IMR-90 (cell line): ENCODE measurements at regions not wholly inside any gene's neighbourhood (a gene's known extent, or its start where the extent isn't known, plus 50 kb on each side); places are given as distances from the start of the nearest gene placed in this dataset.

Experiments
- ATAC-seq: fragments of 200-7000 bp; cut with Tn5 transposase; 2 replicates; pipeline ENCODE4 v1.9.1; 2020; ENCODE audit warnings: low read depth, mild to moderate bottlenecking, moderate library complexity
- BruUV-seq: library from RNA; stranded (reverse); fragments of 400-500 nt; replicated peaks from 2 replicates; lab custom pipeline; 2021; lab: Mats Ljungman, UMichigan
- CTCF ChIA-PET: fragments of 300-600 bp; formaldehyde crosslinking; extraction: SDS; loops from one replicate; lab custom pipeline; 2021; ENCODE audit warnings: antibody characterized with exemption; lab: Yijun Ruan, JAX
- POLR2A ChIA-PET: fragments of 300-600 bp; sonication (Branson Sonifier 250); formaldehyde crosslinking; loops from one replicate; lab custom pipeline; 2022; ENCODE audit warnings: antibody characterized with exemption; ENCODE audit not compliant: unreplicated experiment; lab: Charles Lee
- DNase-seq: peaks from one replicate; pipeline ENCODE4 v3.0.0; 2013
- H2AFZ ChIP-seq: replicated peaks from 2 replicates; pipeline ENCODE3; 2013; ENCODE audit warnings: low read length, mild to moderate bottlenecking; ENCODE audit not compliant: poor library complexity
- H2AK5ac ChIP-seq: 2 replicates; pipeline ENCODE4 v1.6.1; 2013; ENCODE audit warnings: low read depth, low read length, inconsistent platforms
- H2AK9ac ChIP-seq: replicated peaks from 2 replicates; pipeline ENCODE3; 2013; ENCODE audit warnings: mild to moderate bottlenecking, low read depth, low read length, moderate library complexity; ENCODE audit not compliant: poor library complexity
- H2BK120ac ChIP-seq: 2 replicates; pipeline ENCODE4 v1.6.1; 2013; ENCODE audit warnings: low read depth, low read length, inconsistent platforms
- H2BK15ac ChIP-seq: 3 replicates; pipeline ENCODE4 v1.6.1; 2013; ENCODE audit warnings: low read depth, low read length, inconsistent platforms
- H2BK20ac ChIP-seq: 2 replicates; pipeline ENCODE4 v1.6.1; 2013; ENCODE audit warnings: low read depth, mild to moderate bottlenecking, inconsistent platforms, low read length, moderate library complexity
- H2BK5ac ChIP-seq: 2 replicates; pipeline ENCODE4 v1.6.1; 2013; ENCODE audit warnings: mild to moderate bottlenecking, low read depth, low read length, inconsistent platforms; ENCODE audit not compliant: poor library complexity, severe bottlenecking
- H3K14ac ChIP-seq: replicated peaks from 2 replicates; pipeline ENCODE4 v1.6.1; 2013; ENCODE audit warnings: low read depth, low read length, inconsistent platforms
- H3K18ac ChIP-seq: 2 replicates; pipeline ENCODE4 v1.6.1; 2013; ENCODE audit warnings: low read depth, low read length, control low read depth
- H3K23ac ChIP-seq: 2 replicates; pipeline ENCODE4 v1.6.1; 2013; ENCODE audit warnings: low read depth, low read length, inconsistent platforms
- H3K27ac ChIP-seq: 2 replicates; pipeline ENCODE4 v1.5.1; 2013; ENCODE audit warnings: mild to moderate bottlenecking, control low read depth, low read length; ENCODE audit not compliant: insufficient read depth
- H3K27me3 ChIP-seq: 2 replicates; pipeline ENCODE4 v1.6.1; 2013; ENCODE audit warnings: low read length; ENCODE audit not compliant: control insufficient read depth, insufficient read depth
- H3K36me3 ChIP-seq: 2 replicates; pipeline ENCODE4 v1.6.1; 2013; ENCODE audit warnings: low read length, mixed read lengths; ENCODE audit not compliant: control insufficient read depth, insufficient read depth
- H3K4ac ChIP-seq: 2 replicates; pipeline ENCODE4 v1.6.1; 2013; ENCODE audit warnings: low read depth, low read length, inconsistent platforms
- H3K4me1 ChIP-seq: 2 replicates; pipeline ENCODE4 v1.6.1; 2013; ENCODE audit warnings: low read length, mixed read lengths; ENCODE audit not compliant: control insufficient read depth, insufficient read depth
- H3K4me2 ChIP-seq: 2 replicates; pipeline ENCODE4 v1.6.1; 2013; ENCODE audit warnings: low read depth, mild to moderate bottlenecking, control low read depth, low read length, moderate library complexity
- H3K4me3 ChIP-seq: 2 replicates; pipeline ENCODE4 v1.5.1; 2013; ENCODE audit warnings: low read depth, mild to moderate bottlenecking, control low read depth, low read length, moderate library complexity; ENCODE audit not compliant: insufficient read depth
- H3K56ac ChIP-seq: 2 replicates; pipeline ENCODE4 v1.6.1; 2013; ENCODE audit warnings: low read length, inconsistent platforms; ENCODE audit not compliant: insufficient read depth; ENCODE audit errors: extremely low read depth
- H3K79me1 ChIP-seq, 2 experiments: 2 replicates each; pipeline ENCODE4 v1.6.1; 2013; ENCODE audit warnings: low read length in 2 of 2, inconsistent platforms in 1 of 2, low read depth in 1 of 2
- H3K9ac ChIP-seq: 2 replicates; pipeline ENCODE4 v1.6.1; 2013; ENCODE audit warnings: low read depth, low read length, control low read depth
- H3K9me1 ChIP-seq: 2 replicates; pipeline ENCODE4 v1.6.1; 2013; ENCODE audit warnings: low read length, inconsistent platforms; ENCODE audit not compliant: insufficient read depth
- H3K9me3 ChIP-seq: 2 replicates; pipeline ENCODE4 v1.6.1; 2013; ENCODE audit warnings: low read length; ENCODE audit not compliant: control insufficient read depth, insufficient read depth
- H4K20me1 ChIP-seq: 2 replicates; pipeline ENCODE4 v1.6.1; 2013; ENCODE audit warnings: low read length, inconsistent platforms; ENCODE audit not compliant: insufficient read depth
- H4K5ac ChIP-seq: 2 replicates; pipeline ENCODE4 v1.6.1; 2013; ENCODE audit warnings: mild to moderate bottlenecking, low read depth, low read length, control low read depth
- H4K8ac ChIP-seq, 2 experiments: 2 replicates each; pipeline ENCODE4 v1.6.1; 2013; ENCODE audit warnings: low read depth in 2 of 2, low read length in 2 of 2, control low read depth in 1 of 2, inconsistent platforms in 1 of 2
- H4K91ac ChIP-seq: 2 replicates; pipeline ENCODE4 v1.6.1; 2013; ENCODE audit warnings: low read depth, low read length, inconsistent platforms; ENCODE audit not compliant: insufficient read depth
- BHLHE40 ChIP-seq: fragments of 150-350 bp; IDR thresholded peaks from 2 replicates; pipeline ENCODE4 v1.6.1; 2016; ENCODE audit warnings: mild to moderate bottlenecking, low read depth, low read length
- CEBPB ChIP-seq: IDR thresholded peaks from 2 replicates; pipeline ENCODE4 v1.6.1; 2012; ENCODE audit warnings: low read depth, low read length, improper control_type of control experiment
- CHD1 ChIP-seq: IDR thresholded peaks from 2 replicates; pipeline ENCODE4 v1.6.1; 2012; ENCODE audit warnings: low read depth, low read length, improper control_type of control experiment
- FOS ChIP-seq: fragments of 150-350 bp; IDR thresholded peaks from 2 replicates; pipeline ENCODE4 v1.6.1; 2016; ENCODE audit warnings: low read depth, low read length
- MAFK ChIP-seq: IDR thresholded peaks from 2 replicates; pipeline ENCODE4 v1.6.1; 2012; ENCODE audit warnings: low read depth, low read length, improper control_type of control experiment
- MAZ ChIP-seq: IDR thresholded peaks from 2 replicates; pipeline ENCODE4 v1.6.1; 2012; ENCODE audit warnings: low read depth, mild to moderate bottlenecking, low read length, improper control_type of control experiment, moderate library complexity, borderline replicate concordance
- MXI1 ChIP-seq: IDR thresholded peaks from 2 replicates; pipeline ENCODE4 v1.6.1; 2012; ENCODE audit warnings: low read depth, mild to moderate bottlenecking, low read length, moderate library complexity, borderline replicate concordance
- POLR2A ChIP-seq: IDR thresholded peaks from 2 replicates; pipeline ENCODE4 v1.6.1; 2012; ENCODE audit warnings: mild to moderate bottlenecking, low read depth, low read length
- RCOR1 ChIP-seq: IDR thresholded peaks from 2 replicates; pipeline ENCODE4 v1.6.1; 2012; ENCODE audit warnings: mild to moderate bottlenecking, low read length, improper control_type of control experiment; ENCODE audit not compliant: insufficient replicate concordance
- RFX5 ChIP-seq: IDR thresholded peaks from 2 replicates; pipeline ENCODE4 v1.8.0; 2012; ENCODE audit warnings: low read depth, mild to moderate bottlenecking, low read length, moderate library complexity
- SMC3 ChIP-seq: fragments of 150-350 bp; IDR thresholded peaks from 2 replicates; pipeline ENCODE4 v1.6.1; 2016; ENCODE audit warnings: low read depth, mild to moderate bottlenecking, antibody characterized with exemption, low read length, moderate library complexity
- WGBS, 2 experiments: methylation state at CpG; one replicate each; pipeline versions ENCODE4 v1.1.5 to v1.1.7; 2013; ENCODE audit warnings: missing lambda C conversion rate in 2 of 2; ENCODE audit not compliant: insufficient read length in 1 of 2; ENCODE audit errors: extremely low coverage in 2 of 2; 5-methylcytosine and 5-hydroxymethylcytosine counted together
- dilution Hi-C: fragments of 300-500 bp; cut with HindIII; formaldehyde crosslinking; loops from one replicate; pipeline ENCODE4 v1.14.3; 2018; ENCODE audit warnings: low sequenced_read_pairs; ENCODE audit not compliant: unreplicated experiment
- in situ Hi-C: fragments of 300-500 bp; cut with MboI; formaldehyde crosslinking; loops from 3 replicates; pipeline ENCODE4 v1.14.3; 2019; ENCODE audit warnings: low sequenced_read_pairs, inconsistent platforms, mixed read lengths
- intact Hi-C: fragments of 100-400 bp; cut with micrococcal nuclease; formaldehyde crosslinking; loops from 2 replicates; pipeline ENCODE4 v1.10.0; 2022
- TF ChIP-seq, protein P1 (sequence below): conservative IDR thresholded peaks from 2 replicates; pipeline ENCODE4 v1.5.1; 2012; ENCODE audit warnings: mild to moderate bottlenecking, low read depth, low read length, improper control_type of control experiment
- TF ChIP-seq, protein P2 (sequence below): fragments of 150-350 bp; IDR thresholded peaks from 2 replicates; pipeline ENCODE4 v1.6.1; 2017; ENCODE audit warnings: mild to moderate bottlenecking, antibody characterized with exemption, low read length, low read depth
- TF ChIP-seq, protein P3 (sequence below): fragments of 150-350 bp; IDR thresholded peaks from 2 replicates; pipeline ENCODE4 v1.6.1; 2016; ENCODE audit warnings: low read depth, mild to moderate bottlenecking, low read length, moderate library complexity, borderline replicate concordance

DNA sequence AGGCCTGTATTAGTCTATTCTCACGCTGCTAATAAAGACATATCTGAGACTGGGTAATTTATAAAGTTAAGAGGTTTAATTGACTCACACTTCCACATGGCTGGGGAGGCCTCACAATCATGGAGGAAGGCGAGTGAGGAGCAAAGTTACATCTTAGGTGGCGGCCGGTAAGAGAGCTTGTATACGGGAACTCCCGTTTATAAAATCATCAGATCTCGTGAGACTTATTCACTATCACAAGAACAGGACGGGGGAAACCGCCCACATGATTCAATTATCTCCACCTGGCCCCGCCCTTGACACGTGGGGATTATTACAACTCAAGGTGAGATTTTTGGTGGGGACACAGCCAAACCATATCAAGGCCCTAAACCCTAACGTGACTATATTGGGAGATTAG is 110.1 kb downstream of the LLPH start:
- WGBS, 2 experiments, result 100% methylated on average over 5 of the region's 12 CpGs; no CpG with 5 or more reads in 1 of the 2 experiments
- Histone ChIP-seq H3K18ac (no peak overlapping the region), H3K23ac (no peak overlapping the region), H3K4me1 (peaks cover 10% of the 10 kb centered on the region), H2AK5ac (no peak overlapping the region), H2BK15ac (no peak overlapping the region), H3K4me2 (no peak overlapping the region), H2AK9ac (no peak overlapping the region), H3K56ac (no peak overlapping the region), H4K91ac (no peak overlapping the region), H4K8ac (no peak overlapping the region), H3K27me3 (peaks cover 2% of the 10 kb centered on the region; the same call in 1 of the 2 replicates), H3K14ac (no peak overlapping the region), H2BK5ac (no peak overlapping the region), H2BK20ac (no peak overlapping the region), H3K27ac (no peak overlapping the region), H4K20me1 (no peaks in the 10 kb centered on the region), H3K79me1 (no peaks in the 10 kb centered on the region), H3K9me1 (no peaks in the 10 kb centered on the region), H4K5ac (no peak overlapping the region), H3K9ac (no peak overlapping the region), H3K4ac (no peak overlapping the region), H3K36me3 (no peaks in the 10 kb centered on the region), H2BK120ac (no peak overlapping the region), H2AFZ (no peak overlapping the region), H3K9me3 (no peaks in the 10 kb centered on the region), H3K4me3 (no peak overlapping the region)
- in situ Hi-C loops, result loop anchor here (25.0 kb wide), 1 partner anchor 1133 kb away; no protein-coding TSS in a partner anchor
- no peak for TF ChIP-seq FOS
- TF ChIP-seq, protein P1, sequence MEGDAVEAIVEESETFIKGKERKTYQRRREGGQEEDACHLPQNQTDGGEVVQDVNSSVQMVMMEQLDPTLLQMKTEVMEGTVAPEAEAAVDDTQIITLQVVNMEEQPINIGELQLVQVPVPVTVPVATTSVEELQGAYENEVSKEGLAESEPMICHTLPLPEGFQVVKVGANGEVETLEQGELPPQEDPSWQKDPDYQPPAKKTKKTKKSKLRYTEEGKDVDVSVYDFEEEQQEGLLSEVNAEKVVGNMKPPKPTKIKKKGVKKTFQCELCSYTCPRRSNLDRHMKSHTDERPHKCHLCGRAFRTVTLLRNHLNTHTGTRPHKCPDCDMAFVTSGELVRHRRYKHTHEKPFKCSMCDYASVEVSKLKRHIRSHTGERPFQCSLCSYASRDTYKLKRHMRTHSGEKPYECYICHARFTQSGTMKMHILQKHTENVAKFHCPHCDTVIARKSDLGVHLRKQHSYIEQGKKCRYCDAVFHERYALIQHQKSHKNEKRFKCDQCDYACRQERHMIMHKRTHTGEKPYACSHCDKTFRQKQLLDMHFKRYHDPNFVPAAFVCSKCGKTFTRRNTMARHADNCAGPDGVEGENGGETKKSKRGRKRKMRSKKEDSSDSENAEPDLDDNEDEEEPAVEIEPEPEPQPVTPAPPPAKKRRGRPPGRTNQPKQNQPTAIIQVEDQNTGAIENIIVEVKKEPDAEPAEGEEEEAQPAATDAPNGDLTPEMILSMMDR, result no peak
- no peak for TF ChIP-seq CHD1
- TF ChIP-seq RCOR1, result no peak
- TF ChIP-seq SMC3, result no peak
- no peak for TF ChIP-seq MAZ
- no peak for TF ChIP-seq MAFK
- no peak for TF ChIP-seq POLR2A
- TF ChIP-seq, protein P2, sequence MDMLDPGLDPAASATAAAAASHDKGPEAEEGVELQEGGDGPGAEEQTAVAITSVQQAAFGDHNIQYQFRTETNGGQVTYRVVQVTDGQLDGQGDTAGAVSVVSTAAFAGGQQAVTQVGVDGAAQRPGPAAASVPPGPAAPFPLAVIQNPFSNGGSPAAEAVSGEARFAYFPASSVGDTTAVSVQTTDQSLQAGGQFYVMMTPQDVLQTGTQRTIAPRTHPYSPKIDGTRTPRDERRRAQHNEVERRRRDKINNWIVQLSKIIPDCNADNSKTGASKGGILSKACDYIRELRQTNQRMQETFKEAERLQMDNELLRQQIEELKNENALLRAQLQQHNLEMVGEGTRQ, result no peak
- no peak for TF ChIP-seq MXI1
- TF ChIP-seq, protein P3, sequence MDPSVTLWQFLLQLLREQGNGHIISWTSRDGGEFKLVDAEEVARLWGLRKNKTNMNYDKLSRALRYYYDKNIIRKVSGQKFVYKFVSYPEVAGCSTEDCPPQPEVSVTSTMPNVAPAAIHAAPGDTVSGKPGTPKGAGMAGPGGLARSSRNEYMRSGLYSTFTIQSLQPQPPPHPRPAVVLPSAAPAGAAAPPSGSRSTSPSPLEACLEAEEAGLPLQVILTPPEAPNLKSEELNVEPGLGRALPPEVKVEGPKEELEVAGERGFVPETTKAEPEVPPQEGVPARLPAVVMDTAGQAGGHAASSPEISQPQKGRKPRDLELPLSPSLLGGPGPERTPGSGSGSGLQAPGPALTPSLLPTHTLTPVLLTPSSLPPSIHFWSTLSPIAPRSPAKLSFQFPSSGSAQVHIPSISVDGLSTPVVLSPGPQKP, result no peak
- TF ChIP-seq BHLHE40, result no peak
- TF ChIP-seq CEBPB, result no peak
- no peak for TF ChIP-seq RFX5
- dilution Hi-C loops, result no loop called here
- POLR2A ChIA-PET, result no interaction called here
- DNase-seq, result no peak
- intact Hi-C loops, result no loop called here
- no TSS peak for BruUV-seq
- CTCF ChIA-PET, result interaction anchor here (0.5 to 0.6 kb wide), 2 partner anchors 82 to 155 kb away, joined by 3 to 4 read pairs; no protein-coding TSS in a partner anchor
- ATAC-seq, result no peak
